SK-N-SH (cell line): ENCODE measurements at regions not wholly inside any gene's neighbourhood (a gene's known extent, or its start where the extent isn't known, plus 50 kb on each side); places are given as distances from the start of the nearest gene placed in this dataset.

Source experiments
- CTCF ChIA-PET: fragments of 300-600, 350-600 bp; formaldehyde crosslinking; extraction: SDS; loops from one replicate; lab custom pipeline; 2021; lab: Yijun Ruan, JAX
- POLR2A ChIA-PET: fragments of 350-600 bp; sonication (Branson Sonifier 250); formaldehyde crosslinking; extraction: SDS; loops from one replicate; lab custom pipeline; 2020; ENCODE audit warnings: antibody characterized with exemption, inconsistent platforms; lab: Yijun Ruan, JAX
- DNase-seq: peaks from one replicate; pipeline ENCODE4 v3.0.0; 2012
- H2AFZ ChIP-seq: fragments of 200-600 bp; sonication (generic); 2 replicates; pipeline ENCODE4 v1.8.1; 2016; ENCODE audit warnings: antibody characterized with exemption, mild to moderate bottlenecking, low read depth
- H3F3A ChIP-seq: fragments of 200-600 bp; sonication (generic); replicated peaks from 2 replicates; pipeline ENCODE3; 2016; ENCODE audit warnings: antibody characterized with exemption, mild to moderate bottlenecking; ENCODE audit not compliant: insufficient read depth
- H3K27ac ChIP-seq, 2 experiments: fragments of 200-500 bp in 1 of 2; fragments of 200-600 bp in 1 of 2; sonication (Bioruptor generic) in 1 of 2; sonication (generic), shearing (Covaris generic) in 1 of 2; 2 replicates each; pipeline versions ENCODE4 v1.5.1 to v1.6.1; 2014 to 2016; ENCODE audit warnings: low read depth in 2 of 2, inconsistent platforms in 1 of 2, low read length in 1 of 2, mild to moderate bottlenecking in 1 of 2, mixed read lengths in 1 of 2
- H3K27me3 ChIP-seq: fragments of 200-600 bp; sonication (generic), shearing (Covaris generic); 2 replicates; pipeline ENCODE4 v1.6.1; 2016; ENCODE audit warnings: mixed run types; ENCODE audit not compliant: insufficient read depth
- H3K36me3 ChIP-seq, 2 experiments: fragments of 200-500 bp in 1 of 2; fragments of 200-600 bp in 1 of 2; sonication (Bioruptor generic) in 1 of 2; sonication (generic) in 1 of 2; replicated peaks in 1 of 2; 2 replicates each; pipeline versions ENCODE3 to v1.5.1; 2014 to 2016; ENCODE audit warnings: low read length in 1 of 2, mild to moderate bottlenecking in 1 of 2; ENCODE audit not compliant: insufficient read depth in 2 of 2, control insufficient read depth in 1 of 2
- H3K4me1 ChIP-seq, 2 experiments: fragments of 200-500 bp in 1 of 2; fragments of 200-600 bp in 1 of 2; sonication (Bioruptor generic) in 1 of 2; sonication (generic), shearing (Covaris generic) in 1 of 2; 2 replicates each; pipeline versions ENCODE4 v1.5.1 to v1.6.1; 2014 to 2016; ENCODE audit warnings: low read depth in 1 of 2, low read length in 1 of 2, mixed run types in 1 of 2; ENCODE audit not compliant: insufficient read depth in 2 of 2, control insufficient read depth in 1 of 2
- H3K4me2 ChIP-seq: fragments of 200-600 bp; sonication (generic), shearing (Covaris generic); 2 replicates; pipeline ENCODE4 v1.6.1; 2017; ENCODE audit warnings: mixed run types
- H3K4me3 ChIP-seq, 2 experiments: fragments of 200-500 bp in 1 of 2; fragments of 200-600 bp in 1 of 2; sonication (Bioruptor generic) in 1 of 2; sonication (generic), shearing (Covaris generic) in 1 of 2; 2 replicates each; pipeline versions ENCODE4 v1.5.1 to v1.8.1; 2014 to 2016; ENCODE audit warnings: low read depth in 2 of 2, inconsistent platforms in 1 of 2, low read length in 1 of 2, mild to moderate bottlenecking in 1 of 2, mixed read lengths in 1 of 2, moderate library complexity in 1 of 2
- H3K79me2 ChIP-seq: fragments of 200-600 bp; sonication (generic); 2 replicates; pipeline ENCODE4 v1.8.1; 2017; ENCODE audit warnings: mild to moderate bottlenecking; ENCODE audit not compliant: insufficient read depth
- H3K9ac ChIP-seq: fragments of 200-600 bp; sonication (generic); 2 replicates; pipeline ENCODE4 v1.6.1; 2017; ENCODE audit warnings: mixed run types
- H3K9me2 ChIP-seq: fragments of 200-600 bp; sonication (generic); 2 replicates; pipeline ENCODE4 v1.6.1; 2017; ENCODE audit warnings: mixed run types
- H3K9me3 ChIP-seq: fragments of 200-600 bp; sonication (generic); 2 replicates; pipeline ENCODE4 v1.6.1; 2017; ENCODE audit warnings: mixed run types, mild to moderate bottlenecking, moderate library complexity
- H4K20me1 ChIP-seq: fragments of 200-600 bp; sonication (generic); 2 replicates; pipeline ENCODE4 v1.6.1; 2017; ENCODE audit warnings: mild to moderate bottlenecking, mixed run types; ENCODE audit not compliant: insufficient read depth
- CHD2 ChIP-seq: fragments of 150-350 bp; IDR thresholded peaks from 2 replicates; pipeline ENCODE4 v1.6.1; 2018; ENCODE audit warnings: low read length; ENCODE audit not compliant: partially characterized antibody
- ELF1 ChIP-seq: IDR thresholded peaks from 2 replicates; pipeline ENCODE4 v1.4.0; 2012
- EZH2phosphoT487 ChIP-seq: fragments of 200-600 bp; sonication (generic); IDR thresholded peaks from 2 replicates; pipeline ENCODE4 v1.6.1; 2017; ENCODE audit warnings: low read depth, mixed run types, mild to moderate bottlenecking, antibody characterized with exemption, moderate library complexity, borderline replicate concordance
- FOSL2 ChIP-seq: IDR thresholded peaks from 2 replicates; pipeline ENCODE4 v1.4.0; 2012; ENCODE audit warnings: low read depth, mild to moderate bottlenecking, moderate library complexity, borderline replicate concordance
- FOXJ3 ChIP-seq: sonication (generic); formaldehyde crosslinking; IDR thresholded peaks from 2 replicates; pipeline ENCODE4 v1.5.1; 2020; ENCODE audit warnings: mild to moderate bottlenecking, missing genetic modification reagents
- GATA2 ChIP-seq: sonication (generic); formaldehyde crosslinking; IDR thresholded peaks from 2 replicates; pipeline ENCODE4 v1.5.0; 2020; ENCODE audit warnings: mild to moderate bottlenecking, missing genetic modification reagents
- MXI1 ChIP-seq: IDR thresholded peaks from 2 replicates; pipeline ENCODE4 v1.6.1; 2012; ENCODE audit warnings: mild to moderate bottlenecking, low read depth, low read length, improper control_type of control experiment
- POLR2AphosphoS5 ChIP-seq: IDR thresholded peaks from 2 replicates; pipeline ENCODE4 v1.6.1; 2012; ENCODE audit warnings: low read depth, low read length
- RFX5 ChIP-seq: IDR thresholded peaks from 2 replicates; pipeline ENCODE4 v1.6.1; 2012; ENCODE audit warnings: mild to moderate bottlenecking, improper control_type of control experiment, low read length
- SMC3 ChIP-seq: IDR thresholded peaks from 2 replicates; pipeline ENCODE4 v1.6.1; 2012; ENCODE audit warnings: low read depth, low read length, improper control_type of control experiment
- TAF1 ChIP-seq: IDR thresholded peaks from 2 replicates; pipeline ENCODE4 v1.6.1; 2012; ENCODE audit warnings: low read depth, mild to moderate bottlenecking, low read length, moderate library complexity, borderline replicate concordance
- TEAD4 ChIP-seq: IDR thresholded peaks from 2 replicates; pipeline ENCODE4 v1.4.0; 2012; ENCODE audit warnings: mild to moderate bottlenecking, borderline replicate concordance; ENCODE audit not compliant: insufficient read depth
- WGBS: methylation state at CpG from one replicate; pipeline ENCODE4 v1.1.6; 2017; ENCODE audit warnings: low lambda C conversion rate; 5-methylcytosine and 5-hydroxymethylcytosine counted together
- TF ChIP-seq, protein P1 (sequence below): IDR thresholded peaks from 2 replicates; pipeline ENCODE4 v1.4.0; 2012; ENCODE audit warnings: low read depth
- TF ChIP-seq, protein P2 (sequence below): fragments of 200-600 bp; sonication (generic); IDR thresholded peaks from 2 replicates; pipeline ENCODE4 v1.6.1; 2017; ENCODE audit warnings: antibody characterized with exemption, mild to moderate bottlenecking, moderate library complexity

DNA sequence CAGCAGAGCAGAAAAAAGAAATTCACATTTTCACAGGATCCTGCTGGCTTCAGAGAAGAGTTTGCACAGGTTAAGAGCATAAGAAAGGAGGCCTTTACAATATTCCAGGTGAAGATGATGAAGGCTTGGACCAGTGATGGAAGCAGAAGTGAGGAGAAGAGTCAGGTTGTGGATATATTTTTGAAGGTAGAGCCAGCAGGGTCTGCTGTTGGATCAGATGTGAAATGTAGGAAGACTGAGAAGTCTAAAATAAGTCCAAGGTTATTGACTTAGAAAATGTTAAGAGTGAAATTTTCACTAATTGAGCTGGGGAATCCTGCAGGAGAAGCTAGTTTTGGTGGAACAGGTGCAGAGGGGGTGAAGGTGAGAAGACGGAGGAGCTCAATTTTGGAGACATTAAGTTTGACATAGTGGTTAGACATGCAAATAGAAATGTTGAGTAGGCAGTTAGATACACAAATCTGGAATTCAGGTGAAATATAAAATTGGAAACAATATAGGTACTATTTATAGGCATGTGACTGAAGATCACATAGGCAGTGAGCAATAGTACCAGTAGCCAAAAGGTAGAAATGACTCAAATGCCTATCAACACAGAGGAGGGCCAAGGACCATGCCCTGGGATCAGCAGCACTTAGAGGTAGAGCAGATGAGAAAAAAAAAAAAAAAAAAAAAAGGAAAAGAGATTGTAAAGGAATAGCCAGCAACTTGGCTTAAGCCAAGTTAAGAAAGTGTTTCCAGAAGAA lies 252.0 kb downstream of the AASDHPPT start:
- no peak for TF ChIP-seq EZH2phosphoT487
- TF ChIP-seq, protein P1, sequence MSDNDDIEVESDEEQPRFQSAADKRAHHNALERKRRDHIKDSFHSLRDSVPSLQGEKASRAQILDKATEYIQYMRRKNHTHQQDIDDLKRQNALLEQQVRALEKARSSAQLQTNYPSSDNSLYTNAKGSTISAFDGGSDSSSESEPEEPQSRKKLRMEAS: no peak
- TF ChIP-seq, protein P2, sequence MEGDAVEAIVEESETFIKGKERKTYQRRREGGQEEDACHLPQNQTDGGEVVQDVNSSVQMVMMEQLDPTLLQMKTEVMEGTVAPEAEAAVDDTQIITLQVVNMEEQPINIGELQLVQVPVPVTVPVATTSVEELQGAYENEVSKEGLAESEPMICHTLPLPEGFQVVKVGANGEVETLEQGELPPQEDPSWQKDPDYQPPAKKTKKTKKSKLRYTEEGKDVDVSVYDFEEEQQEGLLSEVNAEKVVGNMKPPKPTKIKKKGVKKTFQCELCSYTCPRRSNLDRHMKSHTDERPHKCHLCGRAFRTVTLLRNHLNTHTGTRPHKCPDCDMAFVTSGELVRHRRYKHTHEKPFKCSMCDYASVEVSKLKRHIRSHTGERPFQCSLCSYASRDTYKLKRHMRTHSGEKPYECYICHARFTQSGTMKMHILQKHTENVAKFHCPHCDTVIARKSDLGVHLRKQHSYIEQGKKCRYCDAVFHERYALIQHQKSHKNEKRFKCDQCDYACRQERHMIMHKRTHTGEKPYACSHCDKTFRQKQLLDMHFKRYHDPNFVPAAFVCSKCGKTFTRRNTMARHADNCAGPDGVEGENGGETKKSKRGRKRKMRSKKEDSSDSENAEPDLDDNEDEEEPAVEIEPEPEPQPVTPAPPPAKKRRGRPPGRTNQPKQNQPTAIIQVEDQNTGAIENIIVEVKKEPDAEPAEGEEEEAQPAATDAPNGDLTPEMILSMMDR: peak; percentile 17; the same call in 1 of the 2 replicates
- no peak for TF ChIP-seq SMC3
- no peak for TF ChIP-seq GATA2
- no peak for TF ChIP-seq ELF1
- Histone ChIP-seq H3K27me3 (no peaks in the 10 kb centered on the region), H4K20me1 (no peaks in the 10 kb centered on the region), H3K9ac (no peak overlapping the region), H3K4me1 (no peaks in the 10 kb centered on the region), H3K4me2 (no peak overlapping the region), H2AFZ (no peak overlapping the region), H3K79me2 (no peaks in the 10 kb centered on the region), H3K9me3 (no peaks in the 10 kb centered on the region), H3F3A (no peaks in the 10 kb centered on the region), H3K4me3 (no peak overlapping the region), H3K9me2 (no peaks in the 10 kb centered on the region), H3K27ac (no peak overlapping the region), H3K36me3 (no peaks in the 10 kb centered on the region)
- ChIA-PET CTCF (interaction anchor here (0.7 kb wide), 1 partner anchor 10 kb away, joined by 3 read pairs; no protein-coding TSS in a partner anchor), POLR2A (no interaction called here)
- DNase-seq: no peak
- 77% methylated on average over 1 of the region's 1 CpG for WGBS

DNA sequence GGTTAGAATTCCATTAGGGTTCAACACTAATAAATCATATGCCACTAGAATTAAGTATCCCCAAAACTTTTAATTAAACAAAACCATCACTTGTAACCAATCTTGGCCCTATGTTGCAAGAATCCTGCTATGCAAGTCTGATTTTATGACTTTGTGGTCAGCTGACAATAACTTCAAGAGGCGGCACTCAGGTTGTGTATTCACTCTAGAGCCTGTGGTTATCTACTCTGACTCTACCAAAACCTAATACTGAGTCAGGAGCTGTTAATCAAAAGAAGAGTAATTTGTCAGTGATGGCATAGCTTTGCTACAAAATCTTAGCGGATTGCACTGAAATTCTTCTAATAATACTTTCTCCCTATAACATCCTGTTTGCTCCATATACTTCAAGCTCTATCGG lies 253.7 kb downstream of the AASDHPPT start:
- H3K79me2 ChIP-seq: no peaks in the 10 kb centered on the region
- ChIA-PET POLR2A (no interaction called here), CTCF (interaction anchor here (0.7 to 1.0 kb wide), 2 partner anchors 9 to 685 kb away, joined by 3 read pairs; no protein-coding TSS in a partner anchor)
- no peaks in the 10 kb centered on the region for H3K9me2 ChIP-seq
- H4K20me1 ChIP-seq: no peaks in the 10 kb centered on the region
- no peak for TF ChIP-seq CHD2
- no peak for TF ChIP-seq MXI1
- TF ChIP-seq EZH2phosphoT487: no peak
- no peak for TF ChIP-seq ELF1
- no peak for TF ChIP-seq RFX5
- TF ChIP-seq TAF1: no peak
- no peak for TF ChIP-seq FOSL2
- no peak for TF ChIP-seq TEAD4
- no peak for TF ChIP-seq FOXJ3 (CRISPR knock-in tag)
- no peak for TF ChIP-seq POLR2AphosphoS5
- TF ChIP-seq SMC3: no peak
- no peak for DNase-seq
- no peaks in the 10 kb centered on the region for H3K4me1 ChIP-seq
- no peak overlapping the region for H3K4me2 ChIP-seq
- no peak overlapping the region for H3K9ac ChIP-seq
- H3K27ac ChIP-seq: no peak overlapping the region
- H3K27me3 ChIP-seq: no peaks in the 10 kb centered on the region
- H3K9me3 ChIP-seq: no peaks in the 10 kb centered on the region
- H3K4me3 ChIP-seq: no peak overlapping the region
- no peaks in the 10 kb centered on the region for H3K36me3 ChIP-seq
- no peaks in the 10 kb centered on the region for H3F3A ChIP-seq
- 82% methylated on average over 3 of the region's 3 CpGs for WGBS
- no peak overlapping the region for H2AFZ ChIP-seq
